IMR-90 (cell line): ENCODE measurements at regions not wholly inside any gene's neighbourhood (a gene's known extent, or its start where the extent isn't known, plus 50 kb on each side); places are given as distances from the start of the nearest gene placed in this dataset.

ENCODE experiments used
- ATAC-seq: fragments of 200-7000 bp; cut with Tn5 transposase; 2 replicates; pipeline ENCODE4 v1.9.1; 2020; ENCODE audit warnings: low read depth, mild to moderate bottlenecking, moderate library complexity
- BruUV-seq: library from RNA; stranded (reverse); fragments of 400-500 nt; replicated peaks from 2 replicates; lab custom pipeline; 2021; lab: Mats Ljungman, UMichigan
- CTCF ChIA-PET: fragments of 300-600 bp; formaldehyde crosslinking; extraction: SDS; loops from one replicate; lab custom pipeline; 2021; ENCODE audit warnings: antibody characterized with exemption; lab: Yijun Ruan, JAX
- POLR2A ChIA-PET: fragments of 300-600 bp; sonication (Branson Sonifier 250); formaldehyde crosslinking; loops from one replicate; lab custom pipeline; 2022; ENCODE audit warnings: antibody characterized with exemption; ENCODE audit not compliant: unreplicated experiment; lab: Charles Lee
- DNase-seq: peaks from one replicate; pipeline ENCODE4 v3.0.0; 2013
- H2AFZ ChIP-seq: replicated peaks from 2 replicates; pipeline ENCODE3; 2013; ENCODE audit warnings: low read length, mild to moderate bottlenecking; ENCODE audit not compliant: poor library complexity
- H2AK5ac ChIP-seq: 2 replicates; pipeline ENCODE4 v1.6.1; 2013; ENCODE audit warnings: low read depth, low read length, inconsistent platforms
- H2AK9ac ChIP-seq: replicated peaks from 2 replicates; pipeline ENCODE3; 2013; ENCODE audit warnings: mild to moderate bottlenecking, low read depth, low read length, moderate library complexity; ENCODE audit not compliant: poor library complexity
- H2BK120ac ChIP-seq: 2 replicates; pipeline ENCODE4 v1.6.1; 2013; ENCODE audit warnings: low read depth, low read length, inconsistent platforms
- H2BK15ac ChIP-seq: 3 replicates; pipeline ENCODE4 v1.6.1; 2013; ENCODE audit warnings: low read depth, low read length, inconsistent platforms
- H2BK20ac ChIP-seq: 2 replicates; pipeline ENCODE4 v1.6.1; 2013; ENCODE audit warnings: low read depth, mild to moderate bottlenecking, inconsistent platforms, low read length, moderate library complexity
- H2BK5ac ChIP-seq: 2 replicates; pipeline ENCODE4 v1.6.1; 2013; ENCODE audit warnings: mild to moderate bottlenecking, low read depth, low read length, inconsistent platforms; ENCODE audit not compliant: poor library complexity, severe bottlenecking
- H3K14ac ChIP-seq: replicated peaks from 2 replicates; pipeline ENCODE4 v1.6.1; 2013; ENCODE audit warnings: low read depth, low read length, inconsistent platforms
- H3K18ac ChIP-seq: 2 replicates; pipeline ENCODE4 v1.6.1; 2013; ENCODE audit warnings: low read depth, low read length, control low read depth
- H3K23ac ChIP-seq: 2 replicates; pipeline ENCODE4 v1.6.1; 2013; ENCODE audit warnings: low read depth, low read length, inconsistent platforms
- H3K27ac ChIP-seq: 2 replicates; pipeline ENCODE4 v1.5.1; 2013; ENCODE audit warnings: mild to moderate bottlenecking, control low read depth, low read length; ENCODE audit not compliant: insufficient read depth
- H3K27me3 ChIP-seq: 2 replicates; pipeline ENCODE4 v1.6.1; 2013; ENCODE audit warnings: low read length; ENCODE audit not compliant: control insufficient read depth, insufficient read depth
- H3K36me3 ChIP-seq: 2 replicates; pipeline ENCODE4 v1.6.1; 2013; ENCODE audit warnings: low read length, mixed read lengths; ENCODE audit not compliant: control insufficient read depth, insufficient read depth
- H3K4ac ChIP-seq: 2 replicates; pipeline ENCODE4 v1.6.1; 2013; ENCODE audit warnings: low read depth, low read length, inconsistent platforms
- H3K4me1 ChIP-seq: 2 replicates; pipeline ENCODE4 v1.6.1; 2013; ENCODE audit warnings: low read length, mixed read lengths; ENCODE audit not compliant: control insufficient read depth, insufficient read depth
- H3K4me2 ChIP-seq: 2 replicates; pipeline ENCODE4 v1.6.1; 2013; ENCODE audit warnings: low read depth, mild to moderate bottlenecking, control low read depth, low read length, moderate library complexity
- H3K4me3 ChIP-seq: 2 replicates; pipeline ENCODE4 v1.5.1; 2013; ENCODE audit warnings: low read depth, mild to moderate bottlenecking, control low read depth, low read length, moderate library complexity; ENCODE audit not compliant: insufficient read depth
- H3K56ac ChIP-seq: 2 replicates; pipeline ENCODE4 v1.6.1; 2013; ENCODE audit warnings: low read length, inconsistent platforms; ENCODE audit not compliant: insufficient read depth; ENCODE audit errors: extremely low read depth
- H3K79me1 ChIP-seq, 2 experiments: 2 replicates each; pipeline ENCODE4 v1.6.1; 2013; ENCODE audit warnings: low read length in 2 of 2, inconsistent platforms in 1 of 2, low read depth in 1 of 2
- H3K9ac ChIP-seq: 2 replicates; pipeline ENCODE4 v1.6.1; 2013; ENCODE audit warnings: low read depth, low read length, control low read depth
- H3K9me1 ChIP-seq: 2 replicates; pipeline ENCODE4 v1.6.1; 2013; ENCODE audit warnings: low read length, inconsistent platforms; ENCODE audit not compliant: insufficient read depth
- H3K9me3 ChIP-seq: 2 replicates; pipeline ENCODE4 v1.6.1; 2013; ENCODE audit warnings: low read length; ENCODE audit not compliant: control insufficient read depth, insufficient read depth
- H4K20me1 ChIP-seq: 2 replicates; pipeline ENCODE4 v1.6.1; 2013; ENCODE audit warnings: low read length, inconsistent platforms; ENCODE audit not compliant: insufficient read depth
- H4K5ac ChIP-seq: 2 replicates; pipeline ENCODE4 v1.6.1; 2013; ENCODE audit warnings: mild to moderate bottlenecking, low read depth, low read length, control low read depth
- H4K8ac ChIP-seq, 2 experiments: 2 replicates each; pipeline ENCODE4 v1.6.1; 2013; ENCODE audit warnings: low read depth in 2 of 2, low read length in 2 of 2, control low read depth in 1 of 2, inconsistent platforms in 1 of 2
- H4K91ac ChIP-seq: 2 replicates; pipeline ENCODE4 v1.6.1; 2013; ENCODE audit warnings: low read depth, low read length, inconsistent platforms; ENCODE audit not compliant: insufficient read depth
- MAZ ChIP-seq: IDR thresholded peaks from 2 replicates; pipeline ENCODE4 v1.6.1; 2012; ENCODE audit warnings: low read depth, mild to moderate bottlenecking, low read length, improper control_type of control experiment, moderate library complexity, borderline replicate concordance
- RAD21 ChIP-seq: IDR thresholded peaks from 2 replicates; pipeline ENCODE4 v1.6.1; 2012; ENCODE audit warnings: low read length, improper control_type of control experiment
- USF2 ChIP-seq: fragments of 150-350 bp; IDR thresholded peaks from 2 replicates; pipeline ENCODE4 v1.6.1; 2017; ENCODE audit warnings: mild to moderate bottlenecking, antibody characterized with exemption, low read length, low read depth
- WGBS, 2 experiments: methylation state at CpG; one replicate each; pipeline versions ENCODE4 v1.1.5 to v1.1.7; 2013; ENCODE audit warnings: missing lambda C conversion rate in 2 of 2; ENCODE audit not compliant: insufficient read length in 1 of 2; ENCODE audit errors: extremely low coverage in 2 of 2; 5-methylcytosine and 5-hydroxymethylcytosine counted together
- dilution Hi-C: fragments of 300-500 bp; cut with HindIII; formaldehyde crosslinking; loops from one replicate; pipeline ENCODE4 v1.14.3; 2018; ENCODE audit warnings: low sequenced_read_pairs; ENCODE audit not compliant: unreplicated experiment
- in situ Hi-C: fragments of 300-500 bp; cut with MboI; formaldehyde crosslinking; loops from 3 replicates; pipeline ENCODE4 v1.14.3; 2019; ENCODE audit warnings: low sequenced_read_pairs, inconsistent platforms, mixed read lengths
- intact Hi-C: fragments of 100-400 bp; cut with micrococcal nuclease; formaldehyde crosslinking; loops from 2 replicates; pipeline ENCODE4 v1.10.0; 2022

GRCh38 chr5:12854386-12854785 is 950.1 kb upstream of the CTNND2 start:
- H3K9me3 ChIP-seq = peaks cover 5% of the 10 kb centered on the region; the same call in 1 of the 2 replicates
- no peak overlapping the region for H3K4me2 ChIP-seq
- no peak for TF ChIP-seq MAZ
- TF ChIP-seq RAD21 = no peak
- TF ChIP-seq USF2 = no peak
- H2BK5ac ChIP-seq = no peak overlapping the region
- no peaks in the 10 kb centered on the region for H4K20me1 ChIP-seq
- H3K79me1 ChIP-seq = no peaks in the 10 kb centered on the region
- no peak overlapping the region for H2BK120ac ChIP-seq
- ChIA-PET CTCF (no interaction called here), POLR2A (no interaction called here)
- no peak overlapping the region for H3K4me3 ChIP-seq
- H3K36me3 ChIP-seq = no peaks in the 10 kb centered on the region
- no peak overlapping the region for H2AK5ac ChIP-seq
- no peak overlapping the region for H4K91ac ChIP-seq
- H2BK15ac ChIP-seq = no peak overlapping the region
- 0% methylated on average over 1 of the region's 5 CpGs; no CpG with 5 or more reads in 1 of the 2 experiments for WGBS, 2 experiments
- H3K9me1 ChIP-seq = no peaks in the 10 kb centered on the region
- H3K4ac ChIP-seq = no peak overlapping the region
- no peak overlapping the region for H2BK20ac ChIP-seq
- no peak overlapping the region for H4K5ac ChIP-seq
- BruUV-seq = no TSS peak
- intact Hi-C loops (loop anchor here (10.0 kb wide), 1 partner anchor 560 kb away; no protein-coding TSS in a partner anchor), dilution Hi-C loops (no loop called here), in situ Hi-C loops (no loop called here)
- no peak overlapping the region for H2AFZ ChIP-seq
- no peak overlapping the region for H3K14ac ChIP-seq
- DNase-seq (no peak), ATAC-seq (no peak)
- H3K4me1 ChIP-seq = no peaks in the 10 kb centered on the region
- H3K56ac ChIP-seq = no peak overlapping the region
- H3K18ac ChIP-seq = no peak overlapping the region
- H3K27me3 ChIP-seq = no peaks in the 10 kb centered on the region
- H3K23ac ChIP-seq = no peak overlapping the region
- H4K8ac ChIP-seq = no peak overlapping the region
- H3K9ac ChIP-seq = no peak overlapping the region
- no peak overlapping the region for H2AK9ac ChIP-seq
- no peak overlapping the region for H3K27ac ChIP-seq
